GM12878 (cell line): ENCODE measurements at regions not wholly inside any gene's neighbourhood (a gene's known extent, or its start where the extent isn't known, plus 50 kb on each side); places are given as distances from the start of the nearest gene placed in this dataset.

Experiments
- BACH1 ChIP-seq: fragments of 450-650 bp; IDR thresholded peaks from 2 replicates; pipeline ENCODE4 v1.6.1; 2017; ENCODE audit warnings: mild to moderate bottlenecking, borderline replicate concordance
- ESRRA ChIP-seq: IDR thresholded peaks from 2 replicates; pipeline ENCODE4 v1.6.1; 2012; ENCODE audit warnings: mild to moderate bottlenecking, low read length, improper control_type of control experiment
- GABPA ChIP-seq: IDR thresholded peaks from 2 replicates; pipeline ENCODE4 v1.6.1; 2014; ENCODE audit warnings: antibody characterized with exemption, low read depth, mild to moderate bottlenecking, inconsistent platforms
- HDAC2 ChIP-seq: fragments of 200-600 bp; sonication (generic); IDR thresholded peaks from 2 replicates; pipeline ENCODE4 v1.6.1; 2017
- MEF2B ChIP-seq: fragments of 450-650 bp; IDR thresholded peaks from 2 replicates; pipeline ENCODE4 v1.6.1; 2018; ENCODE audit warnings: mild to moderate bottlenecking, moderate library complexity; ENCODE audit not compliant: partially characterized antibody, poor library complexity, severe bottlenecking
- PML ChIP-seq: IDR thresholded peaks from 2 replicates; pipeline ENCODE4 v1.6.1; 2012; ENCODE audit warnings: low read length, inconsistent platforms
- ZBED1 ChIP-seq: IDR thresholded peaks from 2 replicates; pipeline ENCODE4 v1.6.1; 2016; ENCODE audit warnings: borderline replicate concordance
- TF ChIP-seq, protein P1 (sequence below), 3 experiments: IDR thresholded peaks in 2 of 3; conservative IDR thresholded peaks in 1 of 3; 2 replicates each; pipeline ENCODE4 v1.5.1; 2011; ENCODE audit warnings: low read depth in 3 of 3, low read length in 3 of 3, mild to moderate bottlenecking in 3 of 3, control low read depth in 2 of 3, moderate library complexity in 2 of 3, inconsistent platforms in 1 of 3, mixed read lengths in 1 of 3; ENCODE audit not compliant: control insufficient read depth in 2 of 3, insufficient read depth in 1 of 3; ENCODE audit errors: extremely low read depth in 1 of 3
- TF ChIP-seq, protein P2 (sequence below): fragments of 450-650 bp; IDR thresholded peaks from 2 replicates; pipeline ENCODE4 v1.6.1; 2017; ENCODE audit warnings: mild to moderate bottlenecking, low read depth, inconsistent platforms; ENCODE audit not compliant: poor library complexity, severe bottlenecking
- TF ChIP-seq, protein P3 (sequence below): fragments of 150-350 bp; IDR thresholded peaks from 2 replicates; pipeline ENCODE4 v1.6.1; 2016; ENCODE audit warnings: low read depth, low read length
- TF ChIP-seq, protein P4 (sequence below): fragments of 450-650 bp; formaldehyde crosslinking; IDR thresholded peaks from 2 replicates; pipeline ENCODE4 v1.4.0; 2020; ENCODE audit warnings: mild to moderate bottlenecking, moderate library complexity

DNA sequence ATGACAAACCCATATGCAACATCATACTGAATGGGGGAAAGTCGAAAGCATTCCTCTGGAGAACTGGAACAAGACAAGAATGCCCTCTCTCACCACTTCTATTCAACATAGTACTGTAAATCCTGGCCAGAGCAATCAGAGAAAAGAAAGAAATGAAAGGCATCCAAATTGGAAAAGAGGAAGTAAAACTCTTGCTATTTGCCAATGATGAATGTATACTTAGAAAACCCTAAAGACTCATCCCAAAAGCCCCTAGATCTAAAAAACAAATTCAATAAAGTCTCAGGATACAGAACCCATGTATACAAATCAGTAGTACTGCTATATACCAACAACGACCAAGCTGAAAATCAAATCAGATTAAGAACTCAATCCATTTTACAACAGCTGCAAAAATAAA lies 66.9 kb downstream of the SPATA31C2 start (continued):
- TF ChIP-seq, protein P1, sequence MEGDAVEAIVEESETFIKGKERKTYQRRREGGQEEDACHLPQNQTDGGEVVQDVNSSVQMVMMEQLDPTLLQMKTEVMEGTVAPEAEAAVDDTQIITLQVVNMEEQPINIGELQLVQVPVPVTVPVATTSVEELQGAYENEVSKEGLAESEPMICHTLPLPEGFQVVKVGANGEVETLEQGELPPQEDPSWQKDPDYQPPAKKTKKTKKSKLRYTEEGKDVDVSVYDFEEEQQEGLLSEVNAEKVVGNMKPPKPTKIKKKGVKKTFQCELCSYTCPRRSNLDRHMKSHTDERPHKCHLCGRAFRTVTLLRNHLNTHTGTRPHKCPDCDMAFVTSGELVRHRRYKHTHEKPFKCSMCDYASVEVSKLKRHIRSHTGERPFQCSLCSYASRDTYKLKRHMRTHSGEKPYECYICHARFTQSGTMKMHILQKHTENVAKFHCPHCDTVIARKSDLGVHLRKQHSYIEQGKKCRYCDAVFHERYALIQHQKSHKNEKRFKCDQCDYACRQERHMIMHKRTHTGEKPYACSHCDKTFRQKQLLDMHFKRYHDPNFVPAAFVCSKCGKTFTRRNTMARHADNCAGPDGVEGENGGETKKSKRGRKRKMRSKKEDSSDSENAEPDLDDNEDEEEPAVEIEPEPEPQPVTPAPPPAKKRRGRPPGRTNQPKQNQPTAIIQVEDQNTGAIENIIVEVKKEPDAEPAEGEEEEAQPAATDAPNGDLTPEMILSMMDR (IDR thresholded peaks at IDR 0.05 in 2 of 3, conservative IDR thresholded peaks at IDR 0.05 in 1 of 3; ENCODE audit: control insufficient read depth in 2 of 3, extremely low read depth in 1 of 3, insufficient read depth in 1 of 3, low read depth in 3 of 3, low read length in 3 of 3): no peak
- TF ChIP-seq ESRRA: no peak
- no peak for TF ChIP-seq PML
- TF ChIP-seq, protein P2, sequence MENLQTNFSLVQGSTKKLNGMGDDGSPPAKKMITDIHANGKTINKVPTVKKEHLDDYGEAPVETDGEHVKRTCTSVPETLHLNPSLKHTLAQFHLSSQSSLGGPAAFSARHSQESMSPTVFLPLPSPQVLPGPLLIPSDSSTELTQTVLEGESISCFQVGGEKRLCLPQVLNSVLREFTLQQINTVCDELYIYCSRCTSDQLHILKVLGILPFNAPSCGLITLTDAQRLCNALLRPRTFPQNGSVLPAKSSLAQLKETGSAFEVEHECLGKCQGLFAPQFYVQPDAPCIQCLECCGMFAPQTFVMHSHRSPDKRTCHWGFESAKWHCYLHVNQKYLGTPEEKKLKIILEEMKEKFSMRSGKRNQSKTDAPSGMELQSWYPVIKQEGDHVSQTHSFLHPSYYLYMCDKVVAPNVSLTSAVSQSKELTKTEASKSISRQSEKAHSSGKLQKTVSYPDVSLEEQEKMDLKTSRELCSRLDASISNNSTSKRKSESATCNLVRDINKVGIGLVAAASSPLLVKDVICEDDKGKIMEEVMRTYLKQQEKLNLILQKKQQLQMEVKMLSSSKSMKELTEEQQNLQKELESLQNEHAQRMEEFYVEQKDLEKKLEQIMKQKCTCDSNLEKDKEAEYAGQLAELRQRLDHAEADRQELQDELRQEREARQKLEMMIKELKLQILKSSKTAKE: no peak
- TF ChIP-seq GABPA: no peak
- TF ChIP-seq ZBED1: no peak
- TF ChIP-seq BACH1: no peak
- TF ChIP-seq HDAC2: no peak
- TF ChIP-seq MEF2B: no peak
- TF ChIP-seq, protein P3, sequence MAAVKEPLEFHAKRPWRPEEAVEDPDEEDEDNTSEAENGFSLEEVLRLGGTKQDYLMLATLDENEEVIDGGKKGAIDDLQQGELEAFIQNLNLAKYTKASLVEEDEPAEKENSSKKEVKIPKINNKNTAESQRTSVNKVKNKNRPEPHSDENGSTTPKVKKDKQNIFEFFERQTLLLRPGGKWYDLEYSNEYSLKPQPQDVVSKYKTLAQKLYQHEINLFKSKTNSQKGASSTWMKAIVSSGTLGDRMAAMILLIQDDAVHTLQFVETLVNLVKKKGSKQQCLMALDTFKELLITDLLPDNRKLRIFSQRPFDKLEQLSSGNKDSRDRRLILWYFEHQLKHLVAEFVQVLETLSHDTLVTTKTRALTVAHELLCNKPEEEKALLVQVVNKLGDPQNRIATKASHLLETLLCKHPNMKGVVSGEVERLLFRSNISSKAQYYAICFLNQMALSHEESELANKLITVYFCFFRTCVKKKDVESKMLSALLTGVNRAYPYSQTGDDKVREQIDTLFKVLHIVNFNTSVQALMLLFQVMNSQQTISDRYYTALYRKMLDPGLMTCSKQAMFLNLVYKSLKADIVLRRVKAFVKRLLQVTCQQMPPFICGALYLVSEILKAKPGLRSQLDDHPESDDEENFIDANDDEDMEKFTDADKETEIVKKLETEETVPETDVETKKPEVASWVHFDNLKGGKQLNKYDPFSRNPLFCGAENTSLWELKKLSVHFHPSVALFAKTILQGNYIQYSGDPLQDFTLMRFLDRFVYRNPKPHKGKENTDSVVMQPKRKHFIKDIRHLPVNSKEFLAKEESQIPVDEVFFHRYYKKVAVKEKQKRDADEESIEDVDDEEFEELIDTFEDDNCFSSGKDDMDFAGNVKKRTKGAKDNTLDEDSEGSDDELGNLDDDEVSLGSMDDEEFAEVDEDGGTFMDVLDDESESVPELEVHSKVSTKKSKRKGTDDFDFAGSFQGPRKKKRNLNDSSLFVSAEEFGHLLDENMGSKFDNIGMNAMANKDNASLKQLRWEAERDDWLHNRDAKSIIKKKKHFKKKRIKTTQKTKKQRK: no peak
- TF ChIP-seq, protein P4, sequence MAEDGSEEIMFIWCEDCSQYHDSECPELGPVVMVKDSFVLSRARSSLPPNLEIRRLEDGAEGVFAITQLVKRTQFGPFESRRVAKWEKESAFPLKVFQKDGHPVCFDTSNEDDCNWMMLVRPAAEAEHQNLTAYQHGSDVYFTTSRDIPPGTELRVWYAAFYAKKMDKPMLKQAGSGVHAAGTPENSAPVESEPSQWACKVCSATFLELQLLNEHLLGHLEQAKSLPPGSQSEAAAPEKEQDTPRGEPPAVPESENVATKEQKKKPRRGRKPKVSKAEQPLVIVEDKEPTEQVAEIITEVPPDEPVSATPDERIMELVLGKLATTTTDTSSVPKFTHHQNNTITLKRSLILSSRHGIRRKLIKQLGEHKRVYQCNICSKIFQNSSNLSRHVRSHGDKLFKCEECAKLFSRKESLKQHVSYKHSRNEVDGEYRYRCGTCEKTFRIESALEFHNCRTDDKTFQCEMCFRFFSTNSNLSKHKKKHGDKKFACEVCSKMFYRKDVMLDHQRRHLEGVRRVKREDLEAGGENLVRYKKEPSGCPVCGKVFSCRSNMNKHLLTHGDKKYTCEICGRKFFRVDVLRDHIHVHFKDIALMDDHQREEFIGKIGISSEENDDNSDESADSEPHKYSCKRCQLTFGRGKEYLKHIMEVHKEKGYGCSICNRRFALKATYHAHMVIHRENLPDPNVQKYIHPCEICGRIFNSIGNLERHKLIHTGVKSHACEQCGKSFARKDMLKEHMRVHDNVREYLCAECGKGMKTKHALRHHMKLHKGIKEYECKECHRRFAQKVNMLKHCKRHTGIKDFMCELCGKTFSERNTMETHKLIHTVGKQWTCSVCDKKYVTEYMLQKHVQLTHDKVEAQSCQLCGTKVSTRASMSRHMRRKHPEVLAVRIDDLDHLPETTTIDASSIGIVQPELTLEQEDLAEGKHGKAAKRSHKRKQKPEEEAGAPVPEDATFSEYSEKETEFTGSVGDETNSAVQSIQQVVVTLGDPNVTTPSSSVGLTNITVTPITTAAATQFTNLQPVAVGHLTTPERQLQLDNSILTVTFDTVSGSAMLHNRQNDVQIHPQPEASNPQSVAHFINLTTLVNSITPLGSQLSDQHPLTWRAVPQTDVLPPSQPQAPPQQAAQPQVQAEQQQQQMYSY (CRISPR knock-in tag): no peak
